ENCODE measurements at regions not wholly inside any gene's neighbourhood (a gene's known extent, or its start where the extent isn't known, plus 50 kb on each side); places are given as distances from the start of the nearest gene placed in this dataset.
"Not testable (repeated sequence)": the region's sequence is repeated elsewhere in the genome, so short reads cannot be mapped to it uniquely, and the experiment has no call there.

GRCh38 chr1:221601166-221601565 lies 140.7 kb downstream of the DUSP10 start:
- no peak for DNase-seq

- DNase-seq: no peak
These were observed 139.1 kb downstream of the DUSP10 start for GRCh38 chr1:221602830-221603229.

- DNase-seq: not testable (repeated sequence)
These were observed 137.5 kb downstream of the DUSP10 start for GRCh38 chr1:221604390-221604789.

DNA sequence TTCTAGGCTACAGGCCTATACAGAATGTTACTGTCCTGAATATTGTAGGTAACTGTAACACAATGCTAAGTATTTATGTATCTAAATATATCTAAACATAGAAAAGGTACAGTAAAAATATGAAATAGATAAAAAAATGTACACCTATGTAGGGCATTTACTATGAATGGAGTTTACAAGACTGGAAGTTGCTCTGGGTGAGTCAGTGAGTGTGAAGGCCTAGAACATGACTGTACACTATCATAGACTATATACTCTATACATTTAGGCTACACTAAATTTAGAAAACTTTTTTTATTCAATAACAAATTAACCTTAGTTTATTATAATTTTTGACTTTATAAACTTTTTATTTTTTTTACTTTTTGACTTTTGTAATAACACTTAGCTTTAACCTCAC lies 136.9 kb downstream of the DUSP10 start:
- DNase-seq: no peak

DNA sequence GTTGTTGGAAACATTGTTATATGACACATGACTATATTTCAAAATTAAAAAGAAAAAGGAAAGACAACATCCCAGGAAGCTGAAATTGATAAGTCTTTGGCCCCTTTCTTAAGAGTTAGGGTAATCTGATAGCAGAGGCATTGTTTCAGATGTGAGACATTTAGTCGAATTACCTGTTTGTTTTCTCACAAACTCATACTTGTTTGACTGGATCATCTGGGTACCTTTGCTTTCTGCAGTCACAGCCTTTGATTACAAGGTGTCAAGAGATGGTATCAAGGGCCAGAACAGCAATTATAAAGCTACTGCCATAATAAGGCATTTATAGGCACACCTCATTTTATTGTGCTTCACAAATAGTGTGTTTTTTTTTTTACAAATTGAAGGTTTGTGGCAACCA lies 136.3 kb downstream of the DUSP10 start:
- DNase-seq: no peak

DNA sequence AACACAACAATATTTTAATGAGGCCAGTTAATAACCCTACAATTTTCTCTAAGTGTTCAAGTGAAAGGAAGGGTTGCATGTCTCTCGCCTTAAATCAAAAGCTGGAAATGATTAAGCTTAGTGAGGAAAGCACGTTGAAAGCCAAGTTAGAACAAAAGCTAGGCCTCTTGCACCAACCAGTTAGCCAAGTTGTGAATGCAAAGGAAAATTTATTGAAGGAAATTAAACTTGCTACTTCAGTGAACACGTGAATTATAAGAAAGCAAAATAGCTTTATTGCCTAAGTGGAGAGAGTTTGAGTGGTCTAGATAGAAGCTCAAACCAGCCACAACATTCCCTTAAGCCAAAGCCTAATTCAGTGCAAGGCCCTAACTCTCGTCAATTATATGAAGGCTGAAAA lies 135.6 kb downstream of the DUSP10 start:
- no peak for DNase-seq

DNA sequence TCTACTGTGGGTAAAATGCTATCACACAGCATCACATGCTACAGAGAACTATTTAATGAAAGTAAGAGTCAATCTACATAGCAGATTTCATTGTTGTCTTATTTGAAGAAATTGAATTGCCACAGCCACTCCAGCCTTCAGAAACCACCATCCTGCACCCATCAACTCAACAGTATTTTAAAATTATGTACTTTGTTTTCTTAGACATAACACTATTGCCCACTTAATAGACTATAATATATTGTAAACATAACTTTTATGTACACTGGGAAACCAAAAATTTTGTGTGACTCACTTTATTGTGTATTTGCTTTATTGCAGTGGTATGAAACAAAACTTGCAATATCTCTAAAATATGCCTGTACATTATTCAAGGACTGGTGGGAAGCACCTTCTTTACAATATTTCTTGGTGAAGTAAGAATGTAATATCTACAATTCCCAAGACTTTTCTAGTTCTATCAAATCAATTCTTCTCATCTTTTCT lies 133.0 kb downstream of the DUSP10 start:
- DNase-seq: no peak

- DNase-seq: no peak
These were observed 130.2 kb downstream of the DUSP10 start for GRCh38 chr1:221611656-221612046.

GRCh38 chr1:221612047-221612777 lies 129.7 kb downstream of the DUSP10 start:
- no peak for DNase-seq

DNA sequence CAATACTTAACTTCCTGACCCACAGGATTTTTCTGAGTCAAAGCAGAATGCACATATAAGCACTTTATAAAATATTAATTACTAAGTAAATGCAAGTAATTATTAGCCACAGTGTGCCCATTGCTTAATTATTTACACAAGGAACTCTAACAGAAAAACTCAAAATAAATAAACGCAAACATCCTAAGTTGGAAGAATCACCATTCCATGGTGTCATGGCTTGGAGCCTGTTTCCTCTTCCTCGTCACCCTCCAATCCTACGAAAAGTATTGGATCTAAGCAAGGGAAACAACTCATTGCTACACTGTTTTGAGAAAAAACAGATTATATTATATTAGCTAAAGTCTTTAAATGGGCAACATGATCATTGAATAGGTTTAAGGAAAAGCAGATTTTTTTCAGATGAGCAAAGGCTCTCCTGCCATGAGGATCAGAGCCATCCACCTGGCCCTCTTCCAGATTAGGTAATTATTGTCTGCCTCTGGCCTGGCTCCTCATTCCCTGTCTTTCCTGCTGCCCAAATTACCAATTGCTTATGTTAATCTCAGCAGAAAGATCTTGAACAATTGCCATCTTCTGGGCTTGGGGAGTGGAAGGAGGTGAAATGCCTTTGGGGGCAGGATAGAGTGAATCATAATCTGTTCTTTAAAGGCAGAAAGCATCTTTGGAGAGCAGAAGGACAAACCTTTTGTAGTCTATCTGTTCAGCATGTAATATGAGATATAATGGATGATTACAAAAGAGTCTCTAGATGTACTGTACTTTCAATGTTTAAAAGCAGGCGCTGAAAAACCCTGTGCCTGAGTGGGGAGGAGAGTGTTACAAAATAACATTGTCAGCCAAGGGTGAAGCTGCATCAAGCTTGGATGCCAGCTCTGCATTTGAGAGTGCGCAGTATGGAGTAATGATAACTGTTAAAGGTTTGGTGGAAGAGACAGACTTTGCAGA lies 121.2 kb downstream of the DUSP10 start:
- no peak for DNase-seq

DNA sequence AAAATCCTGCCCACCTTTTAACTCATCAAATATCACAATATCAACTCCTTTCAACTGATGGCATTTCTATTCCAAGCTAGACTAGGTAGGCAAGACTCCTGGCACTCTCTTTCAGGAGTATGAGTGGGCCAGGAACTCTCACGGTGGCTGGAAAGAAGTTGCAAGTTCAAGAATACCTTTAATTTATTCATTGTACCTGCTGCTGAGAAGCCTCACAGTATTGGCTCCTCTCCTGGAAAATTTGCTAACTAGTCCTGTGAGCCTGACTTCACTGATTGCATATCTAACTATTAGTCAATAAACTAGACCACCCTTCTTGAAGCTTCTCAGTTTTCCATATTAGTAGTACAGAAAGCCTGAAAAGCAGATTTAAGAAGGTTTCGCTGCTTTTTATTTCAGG lies 120.2 kb downstream of the DUSP10 start:
- DNase-seq: no peak

- DNase-seq: no peak
These were observed 119.5 kb downstream of the DUSP10 start for GRCh38 chr1:221622389-221622788.

DNA sequence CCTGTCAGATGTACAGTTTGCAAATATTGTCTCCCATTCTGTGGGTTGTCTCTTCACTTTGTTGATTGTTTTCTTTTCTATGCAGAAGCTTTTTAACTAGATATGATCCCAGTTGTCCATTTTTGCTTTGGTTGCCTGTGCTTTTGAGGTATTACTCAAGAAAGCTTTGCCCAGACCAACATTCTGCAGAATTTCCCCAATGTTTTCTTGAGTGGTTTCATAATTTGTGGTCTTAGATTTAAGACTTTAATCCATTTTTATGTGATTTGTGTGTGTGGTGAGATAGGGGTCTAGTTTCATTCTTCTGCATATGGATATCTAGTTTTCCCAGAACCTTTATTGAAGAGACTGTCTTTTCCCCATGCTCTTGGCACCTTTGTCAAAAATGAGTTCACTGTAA lies 116.9 kb downstream of the DUSP10 start:
- DNase-seq: no peak

GRCh38 chr1:221626041-221626440 lies 115.8 kb downstream of the DUSP10 start:
- no peak for DNase-seq

- no peak for DNase-seq
These were observed 111.7 kb downstream of the DUSP10 start for GRCh38 chr1:221630236-221630635.

DNA sequence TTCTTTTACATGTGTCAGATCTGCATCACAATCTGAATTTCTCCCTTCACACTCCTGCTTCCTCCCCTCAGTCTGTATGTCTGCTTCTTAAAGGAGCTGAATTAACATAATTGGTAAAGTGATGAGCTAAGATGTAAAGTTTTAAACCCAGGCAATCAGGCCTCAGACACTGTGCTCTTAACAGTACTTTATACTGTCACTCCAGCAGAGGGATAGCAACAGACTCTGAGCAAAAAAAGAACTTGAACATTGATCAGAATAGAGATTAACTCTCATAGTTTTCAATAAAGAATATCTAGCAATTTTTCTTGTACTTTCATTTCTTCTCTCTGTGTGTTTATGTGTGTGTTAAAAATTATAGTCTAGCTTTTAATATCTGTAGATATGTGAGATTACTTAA lies 110.3 kb downstream of the DUSP10 start:
- no peak for DNase-seq

DNA sequence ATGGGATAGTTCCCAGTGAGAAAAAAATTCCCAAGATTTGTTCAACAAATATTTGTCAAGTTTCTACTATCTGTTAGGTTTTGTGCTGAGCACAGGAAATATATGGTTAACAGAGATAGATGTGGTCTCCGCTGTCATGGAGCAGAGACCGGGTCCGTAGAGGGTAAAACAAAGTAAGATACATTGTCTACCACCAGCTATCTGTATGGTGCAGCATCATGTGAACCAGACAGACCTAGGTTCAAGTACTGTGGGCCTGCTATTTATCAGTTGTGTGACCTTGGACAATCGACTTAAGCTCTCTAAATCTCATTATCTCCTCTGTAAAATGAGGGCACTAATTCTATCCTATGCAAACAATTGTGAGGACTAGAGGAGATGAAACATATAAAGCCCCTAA lies 109.8 kb downstream of the DUSP10 start:
- DNase-seq: no peak

GRCh38 chr1:221633841-221634409 lies 108.0 kb downstream of the DUSP10 start:
- DNase-seq: no peak

DNA sequence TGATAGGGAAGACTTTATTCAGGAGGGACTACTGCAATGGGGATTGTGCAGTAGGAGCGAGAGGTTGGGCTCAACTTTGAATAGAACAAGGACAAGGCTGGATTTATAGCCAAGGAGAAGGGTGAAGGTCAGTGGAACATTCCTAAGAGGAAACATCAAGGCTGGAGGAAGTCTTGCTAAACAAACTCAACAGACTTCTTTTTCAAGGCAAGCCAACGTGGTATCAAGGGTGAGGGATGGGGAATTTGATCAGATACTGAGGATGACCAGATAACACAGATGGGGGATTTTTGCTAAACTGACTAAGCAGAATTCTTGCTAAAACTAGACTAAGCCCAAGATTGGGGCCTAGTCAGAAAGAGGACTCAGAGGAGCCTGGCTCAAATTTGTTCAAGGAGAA lies 107.3 kb downstream of the DUSP10 start:
- no peak for DNase-seq

GRCh38 chr1:221635305-221635704 lies 106.6 kb downstream of the DUSP10 start:
- no peak for DNase-seq

- no peak for DNase-seq
These were observed 105.8 kb downstream of the DUSP10 start for GRCh38 chr1:221636096-221636495.

DNA sequence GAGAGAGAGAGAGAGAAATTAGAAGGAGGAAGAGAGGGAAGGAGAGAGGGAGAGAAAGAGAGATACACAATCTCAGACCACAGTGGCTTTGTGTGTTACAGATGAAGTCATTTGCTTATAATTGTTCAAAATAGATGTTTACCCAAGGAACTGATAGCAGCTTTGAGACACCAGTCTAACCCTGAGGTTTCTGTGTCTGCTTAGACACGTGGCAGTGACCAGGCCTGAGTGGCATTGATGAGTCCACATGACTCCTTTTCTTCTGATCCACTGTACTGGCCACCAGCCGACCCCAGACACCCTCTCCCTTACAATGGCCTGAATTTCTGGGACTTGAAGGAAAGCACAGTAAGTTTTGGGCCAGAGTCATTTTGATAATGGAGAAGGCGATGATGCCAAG lies 104.9 kb downstream of the DUSP10 start:
- DNase-seq: no peak

DNA sequence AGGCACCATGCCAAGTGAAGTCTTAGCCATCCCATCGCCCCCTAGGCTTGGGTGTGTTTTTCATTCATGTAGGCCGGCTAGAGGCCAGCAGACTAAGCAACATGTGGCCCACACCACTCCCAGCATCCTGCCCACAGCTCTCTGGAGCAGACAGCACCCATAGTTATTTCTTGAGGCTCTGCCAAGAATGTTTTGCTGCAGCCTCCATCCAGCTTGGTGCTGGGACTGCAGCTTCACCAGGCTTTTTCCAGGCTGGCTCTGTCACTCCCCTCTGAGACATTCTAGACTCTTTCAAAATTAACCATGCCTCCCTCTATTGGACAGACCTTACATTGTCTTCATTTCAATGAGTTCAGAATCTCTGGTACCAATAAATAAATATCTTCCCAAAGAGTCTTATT lies 104.2 kb downstream of the DUSP10 start:
- no peak for DNase-seq

DNA sequence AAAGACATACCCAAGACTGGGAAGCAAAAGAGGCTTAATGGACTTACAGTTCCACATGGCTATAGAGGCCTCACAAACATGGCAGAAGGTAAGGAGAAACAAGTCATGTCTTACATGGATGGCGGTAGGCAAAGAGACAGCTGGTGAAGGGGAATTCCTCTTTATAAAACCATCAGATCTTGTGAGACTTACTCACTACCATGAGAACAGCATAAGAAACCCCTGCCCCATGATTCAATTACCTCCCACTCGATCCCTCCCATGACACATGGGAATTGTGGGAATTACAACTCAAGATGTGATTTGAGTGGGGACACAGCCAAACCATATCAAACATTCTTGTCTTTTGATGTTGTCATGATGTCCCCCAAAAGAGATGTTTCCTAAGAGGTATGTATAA lies 103.3 kb downstream of the DUSP10 start:
- DNase-seq: no peak

Measured in activated CD4-positive, alpha-beta T cell treated with anti-CD3 and anti-CD28 coated beads, Interleukin-2, amount 50 U/mL, for 1 hour (primary cell).